ENCODE measurements at regions not wholly inside any gene's neighbourhood (a gene's known extent, or its start where the extent isn't known, plus 50 kb on each side); places are given as distances from the start of the nearest gene placed in this dataset.

DNA sequence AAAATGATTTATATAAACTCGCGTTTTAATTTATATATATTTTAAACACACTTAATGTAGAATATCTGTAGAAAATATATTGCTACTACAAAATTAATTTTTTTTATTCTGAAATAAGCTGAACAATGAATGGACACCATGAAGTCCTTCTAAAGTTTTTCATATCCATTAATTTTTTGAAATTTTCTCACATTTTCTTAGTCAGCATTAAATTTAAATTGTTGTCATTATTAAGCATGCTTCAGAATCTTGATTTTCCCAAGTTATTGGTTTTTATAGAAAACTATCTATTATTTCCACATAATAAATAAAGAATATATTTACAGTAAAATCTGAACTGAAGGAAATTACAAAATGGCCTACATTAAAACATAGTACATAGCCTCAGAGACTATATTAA is 1314.9 kb upstream of the CDH6 start:
- TF ChIP-seq, protein P1, sequence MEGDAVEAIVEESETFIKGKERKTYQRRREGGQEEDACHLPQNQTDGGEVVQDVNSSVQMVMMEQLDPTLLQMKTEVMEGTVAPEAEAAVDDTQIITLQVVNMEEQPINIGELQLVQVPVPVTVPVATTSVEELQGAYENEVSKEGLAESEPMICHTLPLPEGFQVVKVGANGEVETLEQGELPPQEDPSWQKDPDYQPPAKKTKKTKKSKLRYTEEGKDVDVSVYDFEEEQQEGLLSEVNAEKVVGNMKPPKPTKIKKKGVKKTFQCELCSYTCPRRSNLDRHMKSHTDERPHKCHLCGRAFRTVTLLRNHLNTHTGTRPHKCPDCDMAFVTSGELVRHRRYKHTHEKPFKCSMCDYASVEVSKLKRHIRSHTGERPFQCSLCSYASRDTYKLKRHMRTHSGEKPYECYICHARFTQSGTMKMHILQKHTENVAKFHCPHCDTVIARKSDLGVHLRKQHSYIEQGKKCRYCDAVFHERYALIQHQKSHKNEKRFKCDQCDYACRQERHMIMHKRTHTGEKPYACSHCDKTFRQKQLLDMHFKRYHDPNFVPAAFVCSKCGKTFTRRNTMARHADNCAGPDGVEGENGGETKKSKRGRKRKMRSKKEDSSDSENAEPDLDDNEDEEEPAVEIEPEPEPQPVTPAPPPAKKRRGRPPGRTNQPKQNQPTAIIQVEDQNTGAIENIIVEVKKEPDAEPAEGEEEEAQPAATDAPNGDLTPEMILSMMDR (IDR thresholded peaks at IDR 0.05), result no peak
- no peak overlapping the region for H3K27ac Mint-ChIP-seq
- DNase-seq, result no peak
- H3K4me3 Mint-ChIP-seq, result no peak overlapping the region
- H3K9me3 Mint-ChIP-seq, result peaks cover 10% of the 10 kb centered on the region
- H3K27me3 Mint-ChIP-seq (ENCODE audit: insufficient read depth), result no peaks in the 10 kb centered on the region
- no peaks in the 10 kb centered on the region for H3K4me1 Mint-ChIP-seq (ENCODE audit: low read depth)
- H3K36me3 Mint-ChIP-seq (ENCODE audit: low read depth), result no peaks in the 10 kb centered on the region

GRCh38 chr5:29867155-29867554 is 1326.3 kb upstream of the CDH6 start:
- no peak for DNase-seq
- no peak overlapping the region for H3K27ac Mint-ChIP-seq
- no peaks in the 10 kb centered on the region for H3K36me3 Mint-ChIP-seq (ENCODE audit: low read depth)
- no peaks in the 10 kb centered on the region for H3K27me3 Mint-ChIP-seq (ENCODE audit: insufficient read depth)
- peaks cover 27% of the 10 kb centered on the region for H3K9me3 Mint-ChIP-seq
- no peak overlapping the region for H3K4me3 Mint-ChIP-seq
- H3K4me1 Mint-ChIP-seq (ENCODE audit: low read depth), result no peaks in the 10 kb centered on the region
- TF ChIP-seq, protein P1 (IDR thresholded peaks at IDR 0.05), result no peak

DNA sequence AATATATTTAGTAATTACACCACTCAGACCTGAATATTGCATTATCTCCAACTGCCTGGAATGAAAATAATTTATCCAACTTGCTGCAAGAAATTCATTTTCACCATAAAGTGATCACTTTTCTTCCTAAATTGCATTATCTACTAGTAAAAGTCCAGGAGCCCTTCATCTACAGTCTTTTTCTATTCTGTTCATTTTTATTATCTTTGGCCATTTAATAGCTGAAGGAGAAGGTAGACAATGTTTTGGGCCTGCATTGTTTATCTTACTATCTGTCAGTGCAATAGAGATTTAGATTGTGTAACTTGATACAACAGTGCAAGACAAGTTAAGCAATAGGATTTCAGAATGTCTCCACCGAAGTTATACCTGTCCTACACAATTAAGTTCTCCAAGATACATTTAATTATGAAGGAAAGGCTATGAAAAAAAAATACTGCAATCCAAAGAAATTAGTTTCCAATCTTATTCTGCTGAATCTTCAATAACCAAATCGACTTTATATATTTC is 1339.7 kb upstream of the CDH6 start:
- TF ChIP-seq, protein P1 (IDR thresholded peaks at IDR 0.05), result no peak
- Mint-ChIP-seq H3K27ac (no peak overlapping the region), H3K36me3 (ENCODE audit: low read depth) (peaks cover 5% of the 10 kb centered on the region), H3K4me1 (ENCODE audit: low read depth) (no peaks in the 10 kb centered on the region), H3K27me3 (ENCODE audit: insufficient read depth) (no peaks in the 10 kb centered on the region), H3K9me3 (peaks cover 52% of the 10 kb centered on the region), H3K4me3 (no peak overlapping the region)
- no peak for DNase-seq

DNA sequence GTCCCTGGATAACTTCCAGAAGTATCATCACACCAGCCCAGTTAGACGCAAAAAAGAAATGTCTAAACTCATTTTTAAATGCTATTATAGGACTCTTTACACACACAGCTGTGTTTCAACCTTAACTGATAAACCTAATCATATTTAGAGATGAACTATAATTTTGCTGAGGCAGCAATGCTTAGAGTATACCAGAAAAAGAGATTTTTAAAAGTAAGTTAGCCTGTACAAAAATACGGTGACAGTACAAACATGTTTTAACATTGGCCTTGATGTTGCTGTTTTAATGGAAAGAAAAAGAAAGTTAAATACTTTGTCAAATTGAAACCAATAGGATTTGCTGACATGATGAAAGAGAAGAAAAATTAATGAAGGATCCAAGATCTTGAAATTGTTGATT is 1341.2 kb upstream of the CDH6 start:
- Mint-ChIP-seq H3K4me3 (no peak overlapping the region), H3K36me3 (ENCODE audit: low read depth) (peaks cover 3% of the 10 kb centered on the region), H3K4me1 (ENCODE audit: low read depth) (no peaks in the 10 kb centered on the region), H3K27me3 (ENCODE audit: insufficient read depth) (no peaks in the 10 kb centered on the region), H3K9me3 (peaks cover 50% of the 10 kb centered on the region), H3K27ac (no peak overlapping the region)
- DNase-seq, result no peak
- TF ChIP-seq, protein P1 (IDR thresholded peaks at IDR 0.05), result no peak

GRCh38 chr5:29845206-29845605 is 1348.3 kb upstream of the CDH6 start:
- DNase-seq, result no peak
- no peaks in the 10 kb centered on the region for H3K4me1 Mint-ChIP-seq (ENCODE audit: low read depth)
- H3K9me3 Mint-ChIP-seq, result peaks cover 28% of the 10 kb centered on the region
- TF ChIP-seq, protein P1 (IDR thresholded peaks at IDR 0.05), result no peak
- no peak overlapping the region for H3K27ac Mint-ChIP-seq
- peaks cover 3% of the 10 kb centered on the region for H3K36me3 Mint-ChIP-seq (ENCODE audit: low read depth)
- H3K27me3 Mint-ChIP-seq (ENCODE audit: insufficient read depth), result no peaks in the 10 kb centered on the region
- no peak overlapping the region for H3K4me3 Mint-ChIP-seq

DNA sequence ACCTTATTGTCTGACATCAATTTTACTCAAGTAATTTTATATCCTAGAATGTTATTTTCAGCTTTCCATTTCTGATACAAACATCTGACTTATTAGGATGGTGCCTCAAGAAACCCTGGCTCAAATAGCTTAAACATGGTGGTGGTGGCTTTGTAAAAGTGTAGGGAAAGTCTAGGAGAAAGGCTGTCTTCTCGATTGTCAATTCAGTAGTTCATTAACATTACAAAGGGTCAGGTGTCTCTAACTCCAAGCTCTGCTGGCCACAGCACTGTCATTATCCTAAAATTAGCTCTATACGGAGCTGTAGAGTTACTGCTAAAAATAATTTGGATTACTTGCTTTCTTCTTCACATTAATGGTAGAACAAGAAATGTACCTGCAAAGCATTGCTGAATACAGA is 1360.1 kb upstream of the CDH6 start:
- Mint-ChIP-seq H3K4me3 (no peak overlapping the region), H3K27ac (no peak overlapping the region), H3K36me3 (ENCODE audit: low read depth) (no peaks in the 10 kb centered on the region), H3K27me3 (ENCODE audit: insufficient read depth) (no peaks in the 10 kb centered on the region), H3K9me3 (peaks cover 28% of the 10 kb centered on the region), H3K4me1 (ENCODE audit: low read depth) (no peaks in the 10 kb centered on the region)
- TF ChIP-seq, protein P1 (IDR thresholded peaks at IDR 0.05), result no peak
- no peak for DNase-seq
